ENCODE measurements at regions not wholly inside any gene's neighbourhood (a gene's known extent, or its start where the extent isn't known, plus 50 kb on each side); places are given as distances from the start of the nearest gene placed in this dataset.

DNA sequence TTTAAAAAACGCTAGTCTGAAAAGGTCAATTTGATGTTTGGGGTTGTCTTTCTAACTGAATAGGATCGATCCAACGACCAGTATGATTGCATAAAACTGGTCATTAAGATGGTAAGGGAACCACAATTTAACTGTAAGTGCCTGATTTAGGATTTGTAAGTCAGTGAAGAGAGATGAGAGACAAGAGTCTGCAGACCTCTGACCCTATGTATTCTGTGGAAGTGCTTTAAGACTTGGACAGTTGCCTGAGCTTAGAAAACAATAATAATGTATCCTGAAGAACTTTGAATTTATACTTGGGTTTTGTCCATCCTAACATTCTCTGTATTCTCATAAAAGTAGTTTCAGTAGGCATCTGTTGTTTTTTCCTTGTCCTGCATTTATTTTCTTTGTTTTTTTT, 221.4 kb upstream of the SUCLG2 start:
- DNase-seq (ENCODE audit: low read depth): no peak

DNA sequence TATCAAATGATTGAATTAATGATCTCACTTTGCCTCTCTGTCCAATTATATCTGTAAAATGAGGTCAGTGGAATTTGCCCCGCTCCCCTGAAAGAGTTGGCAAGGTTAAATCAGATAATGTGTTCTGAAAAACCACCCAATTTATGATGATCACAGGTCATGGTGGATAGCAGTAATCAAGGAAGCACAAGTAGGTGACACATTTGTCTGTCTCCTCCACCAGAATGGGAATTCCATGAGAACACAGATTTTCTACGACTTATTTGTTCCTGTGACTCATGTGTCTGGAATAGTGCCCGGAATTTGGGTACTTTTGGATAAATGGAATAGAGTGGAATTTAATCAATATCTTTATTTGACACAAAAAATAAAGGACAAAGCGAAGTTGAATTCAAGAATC, 220.9 kb upstream of the SUCLG2 start:
- DNase-seq (ENCODE audit: low read depth): no peak

DNA sequence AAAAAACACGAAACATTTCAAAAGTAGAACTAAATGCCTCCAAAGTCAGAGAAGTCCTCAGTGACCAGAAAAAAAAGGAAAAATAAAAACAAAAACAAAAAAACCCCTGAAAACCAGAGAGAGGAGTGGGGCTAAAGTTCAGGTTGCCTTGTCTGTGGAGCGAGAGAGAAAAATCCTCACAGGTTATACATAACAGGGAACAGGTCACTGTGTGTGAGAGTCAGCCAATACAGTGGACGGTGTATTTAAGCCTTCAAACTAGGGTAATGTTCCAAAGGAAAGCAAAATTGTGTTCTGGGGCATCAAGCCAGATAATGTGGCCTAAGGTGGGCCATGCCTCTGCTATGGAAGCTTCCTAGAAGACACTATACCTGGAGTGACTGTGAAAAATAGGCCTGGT, 216.1 kb upstream of the SUCLG2 start:
- DNase-seq (ENCODE audit: low read depth): no peak

DNA sequence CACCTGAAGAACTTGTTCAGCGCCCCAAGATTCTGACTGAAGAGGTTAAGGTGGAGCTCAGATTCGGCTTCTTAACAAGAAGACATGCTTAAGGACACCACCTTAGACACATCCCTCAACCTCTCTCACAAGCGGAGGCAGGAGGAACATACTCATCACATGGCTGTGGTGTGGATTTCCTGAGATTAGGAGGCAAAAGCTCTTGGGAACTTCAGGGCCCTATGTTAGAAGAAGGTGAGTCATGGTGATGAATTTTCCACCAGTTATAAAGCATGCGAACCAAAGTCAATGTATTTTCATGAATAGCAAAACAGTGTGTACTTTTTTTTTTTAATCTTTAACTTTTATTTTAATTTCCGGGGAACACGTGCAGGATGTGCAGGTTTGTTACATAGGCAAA, 212.2 kb upstream of the SUCLG2 start:
- DNase-seq (ENCODE audit: low read depth): peak; percentile 15

DNA sequence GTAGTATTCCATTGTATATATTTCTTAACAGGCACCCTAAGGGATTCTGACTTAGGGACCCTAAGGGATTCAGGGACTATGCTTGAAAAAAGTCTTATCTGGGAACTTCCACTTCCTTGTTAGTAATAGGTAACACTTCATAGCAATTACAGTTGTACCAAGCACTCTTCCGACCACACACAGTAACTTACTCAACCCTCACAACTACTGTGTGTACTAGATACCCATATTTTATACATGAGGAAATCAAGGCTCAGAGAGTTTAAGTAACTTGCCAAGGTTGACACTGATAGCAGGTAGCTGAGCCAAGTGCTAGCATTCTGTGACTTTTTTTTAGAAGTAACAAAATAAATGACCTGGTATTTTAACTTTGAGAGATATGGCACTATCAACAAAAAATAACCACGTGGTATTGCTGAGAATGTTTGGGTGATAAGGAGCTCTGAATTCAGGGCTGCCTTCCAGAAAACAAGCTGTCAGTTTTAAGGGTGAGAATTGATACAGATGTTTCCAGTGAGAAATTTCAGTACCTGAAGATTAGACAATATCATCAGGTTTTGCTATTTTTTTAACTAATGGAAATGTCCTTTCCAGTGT, 210.3 kb upstream of the SUCLG2 start:
- no peak for DNase-seq (ENCODE audit: low read depth)

DNA sequence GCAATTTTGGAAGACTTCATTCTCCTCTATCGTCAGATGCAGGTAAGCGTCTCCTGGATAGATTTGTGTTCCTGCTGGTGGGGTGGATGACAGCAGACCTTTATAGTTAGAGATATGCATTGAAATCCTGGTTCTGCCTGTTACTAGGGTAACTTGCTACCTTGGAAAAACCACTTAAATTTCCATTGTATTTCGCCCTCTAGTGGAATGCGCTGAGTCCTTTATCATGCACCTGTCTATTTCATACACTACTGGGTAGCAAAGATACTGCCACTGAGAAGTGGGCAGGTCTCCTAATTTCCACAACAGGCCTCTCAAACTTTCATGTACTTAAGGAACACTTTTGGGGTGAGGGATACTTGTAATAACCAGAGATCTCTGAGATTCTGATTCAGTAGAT, 209.5 kb upstream of the SUCLG2 start:
- DNase-seq (ENCODE audit: low read depth): peak; percentile 35

DNA sequence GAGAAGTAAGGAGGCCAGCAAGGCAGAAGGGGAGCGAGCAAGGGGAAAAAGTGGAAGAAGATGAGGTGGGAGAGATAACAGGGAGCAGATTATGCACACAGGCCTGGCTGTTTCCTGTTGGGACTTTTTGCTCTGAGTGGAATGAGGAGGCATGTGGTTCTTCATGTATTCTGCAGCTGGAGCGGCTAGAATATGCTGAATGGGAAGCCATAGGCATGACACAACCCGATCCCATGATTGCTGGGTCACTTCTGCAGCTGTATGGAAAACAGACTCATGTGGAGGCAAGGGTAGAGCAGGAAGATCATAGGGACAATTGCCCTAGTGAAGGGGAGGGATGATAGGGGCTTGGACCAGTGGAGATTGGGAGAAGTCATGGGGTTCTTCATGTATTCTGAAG, 206.0 kb upstream of the SUCLG2 start:
- no peak for DNase-seq (ENCODE audit: low read depth)

DNA sequence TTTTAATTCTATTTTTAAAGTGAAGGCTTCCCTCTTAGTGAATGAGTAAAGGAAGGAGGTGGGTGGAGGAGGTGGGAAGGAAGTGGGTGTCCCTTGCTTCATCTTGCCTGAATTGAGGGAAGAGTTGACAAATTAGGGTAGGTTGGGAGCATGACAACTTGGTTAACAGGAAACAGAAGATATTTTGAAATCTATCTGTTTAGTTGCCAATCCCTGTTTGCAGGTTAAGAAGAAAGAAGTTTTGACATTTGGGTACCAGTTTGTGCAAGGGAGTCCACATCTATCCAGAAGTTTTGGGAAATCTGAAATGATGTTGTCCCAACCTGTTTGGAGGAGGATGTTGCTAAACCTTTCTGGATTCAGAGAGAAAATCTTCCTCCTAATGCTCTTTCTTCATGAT, 204.1 kb upstream of the SUCLG2 start:
- DNase-seq (ENCODE audit: low read depth): no peak

DNA sequence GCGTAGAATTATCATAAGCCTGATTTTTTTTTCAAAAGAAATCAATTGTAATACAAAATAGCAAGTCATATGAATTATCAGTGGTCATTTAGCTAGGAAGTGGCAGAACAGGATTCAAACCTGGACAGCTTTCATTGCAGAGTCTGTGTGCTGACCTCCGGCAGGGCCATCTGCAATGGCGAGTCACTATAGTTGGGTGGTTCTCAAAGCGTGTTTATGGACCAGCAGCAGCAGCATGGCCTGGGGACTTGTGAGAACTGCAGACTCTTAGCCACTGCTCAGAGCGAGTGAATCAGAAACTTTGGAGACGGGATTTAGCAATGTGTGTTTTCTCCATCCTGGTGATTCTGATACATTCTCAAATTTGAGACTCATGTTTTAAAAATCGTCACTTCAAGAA, 202.3 kb upstream of the SUCLG2 start:
- no peak for DNase-seq (ENCODE audit: low read depth)

DNA sequence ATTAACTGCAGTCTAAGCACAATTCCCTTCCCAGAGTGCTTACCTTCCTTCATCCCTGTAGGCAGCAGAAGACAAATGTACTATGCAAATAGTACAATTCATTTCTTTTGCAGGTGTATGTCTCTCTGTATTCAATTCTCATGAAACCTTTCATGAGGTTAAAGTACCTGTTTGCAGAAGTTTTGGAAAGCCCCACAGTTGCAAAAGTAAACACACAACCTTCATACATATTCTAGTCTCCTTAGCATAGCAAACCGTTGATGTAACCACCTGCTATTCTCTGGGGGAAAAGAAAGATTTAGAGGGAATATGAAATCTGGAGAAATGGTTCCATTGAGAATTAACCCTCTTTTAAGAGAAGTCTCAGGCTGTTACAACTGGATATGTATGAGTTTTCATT, 200.3 kb upstream of the SUCLG2 start:
- no peak for DNase-seq (ENCODE audit: low read depth)

DNA sequence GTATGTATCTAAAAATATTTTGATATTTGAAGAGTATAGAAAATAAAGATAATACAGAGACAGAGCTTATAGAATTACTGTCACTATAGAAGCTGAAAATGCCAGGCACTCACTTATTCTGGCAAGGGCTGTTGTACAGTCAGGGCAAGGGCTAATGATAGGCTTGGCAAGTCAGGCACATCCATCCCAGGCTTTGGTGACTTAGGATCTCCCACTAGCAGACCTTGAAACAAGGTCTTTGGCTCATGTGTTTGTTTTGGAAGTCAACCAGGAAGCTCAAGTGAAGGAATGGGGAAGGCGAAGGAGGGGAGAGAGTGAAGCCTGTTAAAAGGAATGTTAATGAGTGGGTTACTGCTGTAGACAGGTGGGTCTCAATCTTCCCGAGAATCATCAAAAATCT, 199.1 kb upstream of the SUCLG2 start:
- no peak for DNase-seq (ENCODE audit: low read depth)

DNA sequence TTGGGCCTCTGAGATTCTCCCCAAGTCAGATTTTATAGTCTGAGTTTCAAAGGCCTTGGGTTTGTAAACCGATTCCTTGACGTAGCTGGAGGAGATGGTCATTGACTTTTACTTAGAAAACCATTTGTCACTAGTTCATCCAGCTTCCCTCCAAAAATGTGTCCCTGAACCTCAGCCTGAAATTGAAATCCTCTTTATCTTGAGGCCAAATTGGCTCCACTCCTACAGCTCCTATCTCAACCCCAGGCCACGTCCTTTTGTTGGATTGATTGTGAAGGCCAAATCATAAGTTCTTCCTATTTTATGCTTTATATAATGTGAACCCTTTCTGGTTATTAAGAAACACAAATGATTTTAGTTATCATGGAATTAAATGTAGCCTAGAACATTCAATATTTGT, 193.9 kb upstream of the SUCLG2 start:
- DNase-seq (ENCODE audit: low read depth): no peak

DNA sequence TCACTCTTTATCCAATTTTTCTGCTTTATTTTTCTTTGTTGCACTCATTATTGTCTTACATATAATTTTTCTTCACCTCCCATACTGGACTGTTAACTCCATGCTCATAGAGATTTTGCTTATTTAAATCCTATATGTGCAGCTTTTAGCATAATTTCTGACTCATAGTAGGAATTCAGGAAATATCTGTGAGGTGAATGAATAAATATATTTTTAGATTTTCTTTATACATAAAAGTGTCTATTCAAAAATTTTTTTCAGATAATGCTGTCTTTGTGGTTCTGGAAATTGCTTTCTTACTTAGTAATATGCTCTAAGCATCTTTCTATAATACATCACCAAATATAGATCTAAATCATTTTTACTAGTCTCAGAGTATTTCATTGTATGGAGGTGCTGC, 191.8 kb upstream of the SUCLG2 start:
- DNase-seq (ENCODE audit: low read depth): no peak

DNA sequence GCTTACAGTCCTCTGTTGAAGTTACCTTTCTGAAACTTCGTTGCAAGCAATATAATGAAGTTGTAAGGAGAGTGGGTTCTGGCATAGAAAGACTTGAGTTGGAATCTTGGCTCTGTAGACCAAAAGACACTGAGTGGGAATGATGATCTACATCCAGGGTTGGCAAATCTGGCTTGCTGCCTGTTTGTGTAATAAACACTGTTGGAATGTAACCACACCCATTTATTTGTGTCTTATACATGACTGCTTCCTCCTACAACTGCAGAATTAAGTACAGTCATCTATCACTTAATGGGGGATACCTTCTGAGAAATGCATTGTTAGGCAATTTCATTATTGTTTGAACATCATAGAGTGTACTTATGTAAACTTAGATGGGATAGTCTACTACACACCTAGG, 178.4 kb upstream of the SUCLG2 start:
- peak; percentile 5 for DNase-seq (ENCODE audit: low read depth)

DNA sequence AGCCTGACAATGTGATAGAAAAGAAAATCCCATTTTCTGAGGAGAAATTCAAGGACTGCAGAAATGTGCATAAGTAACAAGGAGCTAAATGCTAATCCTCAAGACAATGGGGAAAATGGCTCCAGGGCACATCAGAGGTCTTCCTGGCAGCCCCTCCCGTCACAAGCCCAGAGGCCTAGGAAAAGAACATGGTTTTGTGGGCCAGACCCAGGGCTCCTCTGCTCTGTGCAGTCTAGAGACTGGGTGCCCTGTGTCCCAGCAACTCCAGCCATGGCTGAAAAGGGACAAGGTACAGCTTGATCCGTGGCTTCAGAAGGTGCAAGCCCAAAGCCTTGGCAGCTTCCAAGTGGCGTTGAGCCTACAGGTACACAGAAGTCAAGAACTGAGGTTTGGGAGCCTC, 176.8 kb upstream of the SUCLG2 start:
- DNase-seq (ENCODE audit: low read depth): no peak

DNA sequence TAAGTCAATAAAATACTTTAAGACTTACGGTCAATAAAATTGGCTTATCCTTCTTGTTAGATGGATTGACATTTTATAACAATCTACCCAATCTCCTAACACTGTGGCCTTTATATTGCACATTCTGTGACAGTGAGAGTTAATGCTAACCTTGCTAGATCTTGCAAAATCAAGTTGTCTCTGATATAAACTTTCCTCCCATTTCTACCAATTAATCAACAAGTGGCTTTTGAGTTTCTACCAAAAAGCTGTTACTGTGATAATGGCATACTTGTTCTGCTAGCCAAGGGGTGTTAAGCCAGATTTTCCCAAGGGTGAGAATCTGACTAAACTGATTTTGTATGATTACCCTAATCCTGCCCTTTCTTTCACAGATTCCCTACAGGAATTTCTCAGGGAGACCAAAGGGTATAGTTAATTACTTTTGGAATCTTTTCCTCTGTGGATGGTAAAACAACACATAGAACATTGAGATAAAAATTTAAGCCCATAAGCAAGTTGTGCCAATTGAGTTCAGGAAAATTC, 174.1 kb upstream of the SUCLG2 start:
- no peak for DNase-seq (ENCODE audit: low read depth)

DNA sequence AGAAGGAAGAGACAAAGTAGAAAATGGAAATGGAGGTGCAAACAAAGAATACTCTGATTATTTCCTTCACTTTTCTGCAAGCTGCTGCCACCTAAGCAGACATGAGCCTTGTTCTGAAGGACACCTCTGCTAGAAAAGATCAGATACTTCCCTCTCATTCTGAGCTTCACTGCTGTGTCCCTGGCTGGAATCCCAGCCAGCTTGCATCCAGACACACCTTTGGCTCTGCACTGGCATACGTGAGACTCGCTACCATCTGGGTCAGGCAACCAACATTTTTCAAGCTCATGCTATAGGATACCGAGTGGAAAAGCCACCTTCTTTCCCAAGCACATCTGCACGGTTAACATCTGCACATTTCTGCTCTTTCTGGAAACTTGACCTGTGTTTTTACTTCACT, 166.7 kb upstream of the SUCLG2 start:
- no peak for DNase-seq (ENCODE audit: low read depth)

DNA sequence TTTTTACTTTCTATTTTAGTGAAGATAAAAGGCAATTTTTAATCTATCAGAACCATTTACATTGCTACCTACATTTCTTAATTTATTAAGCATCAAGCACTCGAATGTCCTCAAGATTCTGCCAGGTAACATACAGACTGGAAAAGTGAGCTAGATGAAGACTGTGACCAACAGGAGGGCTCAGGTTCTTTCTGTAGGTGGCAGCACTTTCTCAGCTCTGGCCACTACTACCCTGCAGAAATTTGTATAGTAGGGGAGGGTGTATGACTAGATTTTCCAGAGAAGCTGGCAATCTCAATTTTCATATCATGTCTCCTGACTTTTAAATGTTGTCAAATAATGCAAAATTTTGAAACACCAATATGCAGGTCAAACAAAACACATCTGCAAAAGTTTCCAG, 165.0 kb upstream of the SUCLG2 start:
- DNase-seq (ENCODE audit: low read depth): no peak

DNA sequence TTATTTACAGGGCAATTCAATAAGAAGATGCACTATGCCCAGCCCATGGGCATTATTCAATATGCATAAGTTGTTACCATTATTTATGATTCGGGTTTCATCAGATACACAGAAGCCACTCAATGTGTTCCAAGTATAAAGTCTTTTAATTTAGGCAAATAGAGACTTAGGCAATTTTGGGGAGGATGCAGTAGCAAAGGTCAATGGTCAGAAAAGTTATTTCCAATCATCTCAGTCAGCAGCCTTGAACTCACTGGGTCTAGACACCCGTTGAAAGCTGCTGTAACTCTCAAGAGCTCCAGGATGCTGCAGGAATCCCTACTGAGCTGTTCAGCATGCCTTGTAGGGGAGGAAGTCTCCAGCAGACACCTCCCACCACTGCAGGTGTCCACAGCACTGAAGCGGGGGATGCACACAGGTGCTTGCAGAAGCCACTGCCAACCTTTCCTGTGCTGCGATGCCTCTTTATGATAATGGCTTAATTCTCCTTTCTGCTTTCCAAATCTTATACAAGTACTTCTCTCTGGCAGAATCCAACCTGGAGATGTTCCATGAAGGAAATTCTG, 155.0 kb upstream of the SUCLG2 start:
- DNase-seq (ENCODE audit: low read depth): no peak

DNA sequence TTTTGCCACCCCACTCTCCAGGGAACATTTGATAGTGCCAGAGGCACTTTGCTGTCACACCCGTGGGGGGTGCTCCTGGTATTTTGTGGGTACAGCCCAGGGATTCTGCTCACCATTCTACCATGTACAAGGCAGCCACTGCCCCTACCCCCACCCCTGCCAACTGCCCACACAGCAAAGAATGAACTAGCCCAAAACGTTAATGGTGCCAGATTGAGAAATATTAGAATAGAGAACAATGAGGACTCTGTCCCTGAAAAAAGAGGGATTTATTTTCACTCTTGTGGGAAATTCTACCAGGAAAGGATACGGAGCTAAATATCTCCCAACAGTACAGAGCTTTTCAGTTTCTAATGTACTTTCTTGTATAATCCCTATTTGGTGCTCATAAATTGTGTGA, 154.5 kb upstream of the SUCLG2 start:
- DNase-seq (ENCODE audit: low read depth): no peak

DNA sequence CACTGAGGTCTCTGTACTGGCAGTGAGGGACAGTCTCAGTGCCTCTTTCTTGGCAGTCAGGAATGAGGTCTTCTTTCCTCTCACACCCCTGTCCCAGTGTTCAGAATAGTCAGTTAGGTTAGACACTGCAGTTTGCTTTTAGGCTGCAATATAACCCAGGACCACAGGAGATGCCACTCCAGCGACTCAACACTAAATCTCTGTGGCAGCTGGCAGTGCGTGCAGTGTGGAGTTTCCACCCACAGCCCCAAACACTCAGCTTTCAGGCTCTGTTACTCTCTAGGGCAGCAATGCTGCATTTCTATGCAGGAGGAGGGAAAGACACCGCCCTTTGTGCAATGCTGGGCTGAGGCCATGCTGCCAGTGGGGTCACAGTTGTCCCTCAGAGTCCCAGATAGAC, 150.2 kb upstream of the SUCLG2 start:
- peak; percentile 20 for DNase-seq (ENCODE audit: low read depth)

DNA sequence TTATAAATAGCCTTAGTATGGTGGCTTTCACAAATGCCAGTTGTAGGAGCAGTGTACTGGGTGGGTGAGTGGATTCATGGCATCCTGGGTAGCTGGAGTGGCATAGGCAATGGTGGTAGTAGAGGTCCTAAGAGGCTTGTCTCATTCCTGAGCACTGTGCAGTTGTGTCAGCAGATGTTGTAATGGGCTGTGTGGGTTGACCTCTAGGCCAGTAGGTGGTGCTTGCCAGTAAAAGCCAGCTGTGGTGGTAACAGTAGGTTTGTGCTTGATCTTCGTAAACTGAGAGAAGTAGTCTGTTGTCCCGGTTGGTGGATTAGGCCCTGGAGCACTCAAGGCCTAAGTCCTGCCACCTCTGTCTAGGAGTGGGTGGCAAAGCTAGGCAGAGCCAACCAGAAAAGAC, 149.7 kb upstream of the SUCLG2 start:
- DNase-seq (ENCODE audit: low read depth): peak; percentile 75

DNA sequence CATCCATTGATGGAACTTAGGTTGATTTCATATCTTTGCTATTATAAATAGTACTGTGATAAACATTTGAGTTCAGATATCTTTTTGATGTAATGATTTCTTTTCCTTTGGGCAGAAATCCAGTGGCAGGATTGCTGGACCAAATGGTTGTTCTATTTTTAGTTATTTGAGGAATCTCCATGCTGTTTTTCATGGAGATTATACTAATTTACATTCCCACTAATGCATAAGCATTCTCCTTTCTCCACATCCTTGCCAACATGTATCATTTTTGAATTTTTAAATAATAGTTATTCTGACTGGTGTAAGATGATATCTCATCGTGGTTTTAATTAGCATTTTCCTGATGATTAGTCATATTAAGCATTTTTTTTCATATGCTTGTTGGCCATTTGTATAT, 144.0 kb upstream of the SUCLG2 start:
- DNase-seq (ENCODE audit: low read depth): no peak

DNA sequence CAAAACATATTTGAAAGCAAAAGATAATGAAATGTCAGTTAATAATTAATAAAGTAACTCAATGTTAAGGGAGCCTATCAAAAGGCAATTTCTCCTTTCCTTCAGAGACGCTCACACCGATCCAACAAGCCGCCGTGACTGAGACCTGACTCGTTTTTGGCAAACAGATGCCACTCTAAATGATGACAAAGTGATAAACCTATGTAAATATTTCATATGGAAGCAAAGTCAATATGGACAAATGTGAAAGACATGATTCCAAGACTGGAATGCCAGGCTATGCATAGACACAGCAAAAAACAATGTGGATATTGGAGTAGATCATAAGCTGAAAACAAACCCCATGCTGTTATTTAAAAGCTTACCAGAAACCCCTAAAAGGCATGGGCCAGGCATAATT, 137.2 kb upstream of the SUCLG2 start:
- DNase-seq (ENCODE audit: low read depth): no peak
